ENCODE measurements at regions not wholly inside any gene's neighbourhood (a gene's known extent, or its start where the extent isn't known, plus 50 kb on each side); places are given as distances from the start of the nearest gene placed in this dataset.

- no peak for TF ChIP-seq FUBP1 (CRISPR knock-in tag; IDR thresholded peaks at IDR 0.05; ENCODE audit: borderline replicate concordance)
- no peak for TF ChIP-seq SIX4 (CRISPR knock-in tag; IDR thresholded peaks at IDR 0.05)
- no peak for TF ChIP-seq ZNF598 (CRISPR knock-in tag; IDR thresholded peaks at IDR 0.05; ENCODE audit: borderline replicate concordance)
- no peak for TF ChIP-seq ZBTB46 (CRISPR knock-in tag; IDR thresholded peaks at IDR 0.05; ENCODE audit: borderline replicate concordance)
- TF ChIP-seq, protein P1, sequence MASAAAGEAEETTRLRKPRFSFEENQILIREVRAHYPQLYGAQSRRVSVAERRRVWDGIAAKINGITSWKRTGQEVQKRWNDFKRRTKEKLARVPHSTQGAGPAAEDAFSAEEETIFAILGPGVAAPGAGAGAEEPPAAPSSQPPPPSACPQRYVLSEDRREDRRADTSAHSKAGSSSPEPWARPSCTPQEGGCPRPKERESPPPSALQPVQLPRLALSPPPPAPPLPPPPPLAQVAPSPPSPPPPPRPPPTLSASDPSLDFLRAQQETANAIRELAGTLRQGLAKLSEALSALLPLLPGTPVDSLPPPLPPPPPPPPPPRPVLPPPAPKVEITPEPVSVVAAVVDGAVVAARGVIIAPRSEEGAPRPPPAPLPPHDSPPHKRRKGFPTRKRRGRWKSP (CRISPR knock-in tag; IDR thresholded peaks at IDR 0.05), result no peak
- TF ChIP-seq ZNF790 (CRISPR knock-in tag; IDR thresholded peaks at IDR 0.05; ENCODE audit: borderline replicate concordance), result no peak
- TF ChIP-seq HMGA1 (CRISPR knock-in tag; conservative IDR thresholded peaks at IDR 0.05), result no peak
- no peak for TF ChIP-seq ZBTB34 (CRISPR knock-in tag; IDR thresholded peaks at IDR 0.05)
Measured at GRCh38 chr2:20917719-20918572, 95.0 kb upstream of the LDAH start (continued).

All from HepG2 (cell line).